ENCODE measurements at regions not wholly inside any gene's neighbourhood (a gene's known extent, or its start where the extent isn't known, plus 50 kb on each side); places are given as distances from the start of the nearest gene placed in this dataset.

- H3K36me3 ChIP-seq: no peaks in the 10 kb centered on the region
- 92 to 94% methylated on average over 1 of the region's 1 CpG for WGBS, 2 donors
- TF ChIP-seq CTCF (IDR thresholded peaks at IDR 0.05) (no peak), EP300 (IDR thresholded peaks at IDR 0.05) (no peak), POLR2A (IDR thresholded peaks at IDR 0.05) (no peak), POLR2AphosphoS5 (IDR thresholded peaks at IDR 0.05) (no peak)
- no peak overlapping the region for H3K4me3 ChIP-seq
- no peaks in the 10 kb centered on the region for H3K9me3 ChIP-seq
- DNase-seq (no peak), ATAC-seq (ENCODE audit: low FRiP score in 2 of 2) (no peak)
- H3K4me1 ChIP-seq: no peaks in the 10 kb centered on the region
- no peaks in the 10 kb centered on the region for H3K27me3 ChIP-seq
- no peak overlapping the region for H3K27ac ChIP-seq
These were observed 226.4 kb downstream of the SI start for GRCh38 chr3:164851905-164852304.

DNA sequence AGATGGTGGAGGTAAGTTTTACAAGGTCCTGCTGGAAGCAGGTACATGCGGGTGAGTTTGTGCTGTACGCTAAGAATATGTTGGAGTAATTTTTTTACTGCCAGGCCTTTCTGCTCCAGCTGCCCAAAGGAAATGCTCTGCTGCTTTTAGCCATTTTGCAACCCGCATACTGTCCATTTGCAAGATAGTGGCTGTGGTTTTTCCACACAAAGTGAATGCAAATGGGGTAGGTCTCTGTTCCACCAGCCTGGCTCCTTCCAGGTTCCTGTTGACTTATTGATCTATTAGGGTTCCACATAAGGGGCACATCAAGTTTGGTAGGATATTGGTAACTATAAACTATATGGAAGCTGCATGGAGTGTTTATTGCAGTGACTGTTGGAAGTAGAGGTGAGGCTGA, 227.1 kb downstream of the SI start:
- H3K4me3 ChIP-seq: no peak overlapping the region
- ATAC-seq (ENCODE audit: low FRiP score in 2 of 2) (no peak), DNase-seq (no peak)
- H3K27ac ChIP-seq: no peak overlapping the region
- no peaks in the 10 kb centered on the region for H3K9me3 ChIP-seq
- 75 to 82% methylated on average over 3 of the region's 3 CpGs for WGBS, 2 donors
- H3K4me1 ChIP-seq: no peaks in the 10 kb centered on the region
- H3K27me3 ChIP-seq: no peaks in the 10 kb centered on the region
- H3K36me3 ChIP-seq: no peaks in the 10 kb centered on the region
- TF ChIP-seq EP300 (IDR thresholded peaks at IDR 0.05) (no peak), POLR2A (IDR thresholded peaks at IDR 0.05) (no peak), CTCF (IDR thresholded peaks at IDR 0.05) (no peak), POLR2AphosphoS5 (IDR thresholded peaks at IDR 0.05) (no peak)

DNA sequence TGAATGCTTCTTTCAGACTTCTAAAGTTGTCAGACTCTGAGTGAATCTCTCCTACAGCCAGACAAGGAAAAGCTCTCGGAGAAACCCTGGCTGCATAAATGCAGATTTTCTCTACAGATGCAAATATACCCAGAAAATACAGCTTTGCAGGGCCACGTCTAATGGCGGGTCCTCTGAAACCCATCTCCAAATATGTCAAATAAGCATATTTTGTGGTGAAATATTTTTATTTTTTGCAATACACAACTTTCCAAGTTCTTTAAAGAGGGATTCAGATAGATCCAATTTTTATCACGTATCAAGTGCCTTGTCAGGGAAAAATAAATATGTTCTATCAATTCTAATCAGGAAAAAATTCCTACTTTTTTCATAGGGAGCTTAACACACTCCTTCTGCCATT, 229.4 kb downstream of the SI start:
- Histone ChIP-seq H3K4me1 (no peaks in the 10 kb centered on the region), H3K27ac (no peak overlapping the region), H3K9me3 (no peaks in the 10 kb centered on the region), H3K4me3 (no peak overlapping the region), H3K36me3 (no peaks in the 10 kb centered on the region), H3K27me3 (no peaks in the 10 kb centered on the region)
- 79 to 81% methylated on average over 4 of the region's 4 CpGs for WGBS, 2 donors
- ATAC-seq (ENCODE audit: low FRiP score in 2 of 2) (no peak), DNase-seq (no peak)
- no peak for TF ChIP-seq CTCF (IDR thresholded peaks at IDR 0.05)
- TF ChIP-seq POLR2AphosphoS5 (IDR thresholded peaks at IDR 0.05): no peak
- TF ChIP-seq EP300 (IDR thresholded peaks at IDR 0.05): no peak
- TF ChIP-seq POLR2A (IDR thresholded peaks at IDR 0.05): no peak

DNA sequence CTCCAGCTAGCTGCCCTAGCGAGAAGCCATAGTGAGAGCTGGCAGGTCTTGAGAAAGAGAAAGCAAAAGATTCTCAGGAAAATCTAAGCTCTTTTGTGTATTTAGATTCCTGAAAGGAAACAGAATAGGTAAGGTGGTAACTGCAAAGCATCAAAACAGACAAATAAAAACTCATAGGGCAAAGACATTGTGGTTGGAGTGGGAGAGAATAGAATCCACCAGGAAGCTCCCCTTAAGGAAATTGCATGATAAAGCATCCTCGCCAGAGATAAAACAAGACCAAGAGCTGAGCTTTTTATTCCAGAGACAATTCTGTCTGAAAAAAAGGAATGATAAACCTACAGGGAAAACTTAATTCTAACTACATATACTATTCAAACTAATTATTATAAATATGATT, 232.6 kb downstream of the SI start:
- Histone ChIP-seq H3K36me3 (no peaks in the 10 kb centered on the region), H3K9me3 (no peaks in the 10 kb centered on the region), H3K4me1 (no peaks in the 10 kb centered on the region), H3K27ac (no peak overlapping the region), H3K4me3 (no peak overlapping the region), H3K27me3 (no peaks in the 10 kb centered on the region)
- ATAC-seq (ENCODE audit: low FRiP score in 2 of 2) (no peak), DNase-seq (no peak)
- TF ChIP-seq POLR2A (IDR thresholded peaks at IDR 0.05) (no peak), POLR2AphosphoS5 (IDR thresholded peaks at IDR 0.05) (no peak), EP300 (IDR thresholded peaks at IDR 0.05) (no peak), CTCF (IDR thresholded peaks at IDR 0.05) (no peak)
- 87 to 91% methylated on average over 2 of the region's 2 CpGs for WGBS, 2 donors

DNA sequence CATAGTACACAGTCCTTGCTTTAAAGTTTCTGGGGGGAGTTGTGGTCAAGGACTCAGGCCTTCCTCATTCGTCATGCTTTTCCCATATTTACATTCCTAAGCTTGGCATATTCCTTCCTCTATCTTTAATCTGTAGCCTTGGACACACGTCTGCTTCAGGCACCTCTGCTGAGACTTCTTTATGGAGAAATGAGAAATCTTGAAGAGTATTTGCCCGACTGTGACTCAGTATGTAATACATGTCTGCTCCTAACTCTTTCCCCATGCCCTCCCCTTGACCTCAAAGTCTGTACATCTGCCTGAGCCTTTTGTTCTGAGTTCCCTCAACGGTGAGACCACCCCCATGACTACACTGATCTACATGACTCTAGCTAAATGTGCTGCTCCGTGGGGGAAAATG, 246.1 kb downstream of the SI start:
- Histone ChIP-seq H3K4me1 (no peaks in the 10 kb centered on the region), H3K9me3 (no peaks in the 10 kb centered on the region), H3K36me3 (no peaks in the 10 kb centered on the region), H3K4me3 (no peak overlapping the region), H3K27me3 (no peaks in the 10 kb centered on the region), H3K27ac (no peak overlapping the region)
- no peak for DNase-seq
- no peak for ATAC-seq (ENCODE audit: low FRiP score in 2 of 2)
- 51 to 55% methylated on average over 5 of the region's 5 CpGs for WGBS, 2 donors
- TF ChIP-seq POLR2A (IDR thresholded peaks at IDR 0.05): no peak
- TF ChIP-seq EP300 (IDR thresholded peaks at IDR 0.05): no peak
- no peak for TF ChIP-seq CTCF (IDR thresholded peaks at IDR 0.05)
- TF ChIP-seq POLR2AphosphoS5 (IDR thresholded peaks at IDR 0.05): no peak
